Epithelial cell of esophagus (primary cell): ENCODE measurements at regions not wholly inside any gene's neighbourhood (a gene's known extent, or its start where the extent isn't known, plus 50 kb on each side); places are given as distances from the start of the nearest gene placed in this dataset.

Experiments used
- DNase-seq: peaks from one replicate; pipeline ENCODE4 v3.0.0; 2010; ENCODE audit warnings: low read depth
- H3K4me3 ChIP-seq: 2 replicates; pipeline ENCODE4 v1.5.1; 2011; ENCODE audit warnings: mild to moderate bottlenecking, low read length, control low read depth
- TF ChIP-seq, protein P1 (sequence below): IDR thresholded peaks from 2 replicates; pipeline ENCODE4 v1.5.1; 2011; ENCODE audit warnings: low read depth, mild to moderate bottlenecking, low read length, control low read depth, inconsistent platforms; ENCODE audit not compliant: insufficient read depth; ENCODE audit errors: missing control alignments

DNA sequence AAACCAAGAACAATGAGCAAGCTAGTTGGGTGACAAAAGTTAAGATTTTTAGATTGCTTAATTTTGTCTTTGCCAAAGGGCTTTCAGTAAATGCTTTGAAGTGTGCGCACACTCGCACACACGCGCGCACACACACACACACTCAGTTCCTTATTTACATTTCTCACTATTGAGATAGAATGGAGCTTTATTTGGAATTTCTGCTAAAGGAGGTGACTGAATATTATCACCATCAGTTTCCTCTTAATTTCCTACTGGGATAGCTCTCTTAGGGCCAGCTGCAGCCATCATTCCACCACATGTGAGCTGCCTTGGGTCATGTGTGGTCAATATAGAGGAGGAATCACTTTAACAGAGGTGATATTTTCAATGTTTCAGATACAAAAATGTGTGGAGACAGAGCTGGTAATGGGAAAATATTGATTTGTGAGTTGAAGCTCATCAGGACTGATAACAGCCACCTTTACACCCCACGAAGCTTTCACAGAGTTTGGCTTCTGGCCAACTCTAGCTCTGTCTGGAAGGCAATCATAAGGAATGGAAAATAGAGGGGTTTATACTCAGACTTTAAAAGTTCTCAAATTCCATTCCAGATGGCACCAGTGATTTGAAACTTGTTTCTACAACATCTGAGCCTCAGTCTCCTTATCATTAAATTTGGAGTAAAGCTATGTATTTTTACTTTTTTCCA is 99.9 kb downstream of the MACIR start:
- H3K4me3 ChIP-seq, result no peak overlapping the region
- DNase-seq, result no peak
- TF ChIP-seq, protein P1, sequence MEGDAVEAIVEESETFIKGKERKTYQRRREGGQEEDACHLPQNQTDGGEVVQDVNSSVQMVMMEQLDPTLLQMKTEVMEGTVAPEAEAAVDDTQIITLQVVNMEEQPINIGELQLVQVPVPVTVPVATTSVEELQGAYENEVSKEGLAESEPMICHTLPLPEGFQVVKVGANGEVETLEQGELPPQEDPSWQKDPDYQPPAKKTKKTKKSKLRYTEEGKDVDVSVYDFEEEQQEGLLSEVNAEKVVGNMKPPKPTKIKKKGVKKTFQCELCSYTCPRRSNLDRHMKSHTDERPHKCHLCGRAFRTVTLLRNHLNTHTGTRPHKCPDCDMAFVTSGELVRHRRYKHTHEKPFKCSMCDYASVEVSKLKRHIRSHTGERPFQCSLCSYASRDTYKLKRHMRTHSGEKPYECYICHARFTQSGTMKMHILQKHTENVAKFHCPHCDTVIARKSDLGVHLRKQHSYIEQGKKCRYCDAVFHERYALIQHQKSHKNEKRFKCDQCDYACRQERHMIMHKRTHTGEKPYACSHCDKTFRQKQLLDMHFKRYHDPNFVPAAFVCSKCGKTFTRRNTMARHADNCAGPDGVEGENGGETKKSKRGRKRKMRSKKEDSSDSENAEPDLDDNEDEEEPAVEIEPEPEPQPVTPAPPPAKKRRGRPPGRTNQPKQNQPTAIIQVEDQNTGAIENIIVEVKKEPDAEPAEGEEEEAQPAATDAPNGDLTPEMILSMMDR, result no peak

DNA sequence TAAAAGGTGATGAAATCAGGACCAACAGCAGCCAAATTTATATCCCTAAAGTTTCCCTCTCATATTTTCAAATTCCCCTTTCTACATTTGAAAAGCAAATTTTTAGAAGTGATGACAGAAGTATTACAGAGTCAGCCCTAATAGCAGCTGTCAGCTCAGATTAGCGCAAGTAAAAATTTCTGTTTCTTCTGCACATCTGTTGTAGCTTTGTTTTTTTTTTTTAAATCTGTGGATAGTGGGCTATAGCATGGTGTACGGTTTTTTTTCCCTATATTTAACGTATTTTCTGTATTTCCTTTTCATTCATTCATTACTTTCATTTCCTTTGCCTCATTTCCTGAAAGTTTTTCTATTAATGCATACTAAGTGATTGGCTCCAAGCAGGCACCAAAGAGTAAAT is 99.1 kb downstream of the MACIR start:
- DNase-seq, result no peak
- TF ChIP-seq, protein P1, result no peak
- H3K4me3 ChIP-seq, result no peak overlapping the region

DNA sequence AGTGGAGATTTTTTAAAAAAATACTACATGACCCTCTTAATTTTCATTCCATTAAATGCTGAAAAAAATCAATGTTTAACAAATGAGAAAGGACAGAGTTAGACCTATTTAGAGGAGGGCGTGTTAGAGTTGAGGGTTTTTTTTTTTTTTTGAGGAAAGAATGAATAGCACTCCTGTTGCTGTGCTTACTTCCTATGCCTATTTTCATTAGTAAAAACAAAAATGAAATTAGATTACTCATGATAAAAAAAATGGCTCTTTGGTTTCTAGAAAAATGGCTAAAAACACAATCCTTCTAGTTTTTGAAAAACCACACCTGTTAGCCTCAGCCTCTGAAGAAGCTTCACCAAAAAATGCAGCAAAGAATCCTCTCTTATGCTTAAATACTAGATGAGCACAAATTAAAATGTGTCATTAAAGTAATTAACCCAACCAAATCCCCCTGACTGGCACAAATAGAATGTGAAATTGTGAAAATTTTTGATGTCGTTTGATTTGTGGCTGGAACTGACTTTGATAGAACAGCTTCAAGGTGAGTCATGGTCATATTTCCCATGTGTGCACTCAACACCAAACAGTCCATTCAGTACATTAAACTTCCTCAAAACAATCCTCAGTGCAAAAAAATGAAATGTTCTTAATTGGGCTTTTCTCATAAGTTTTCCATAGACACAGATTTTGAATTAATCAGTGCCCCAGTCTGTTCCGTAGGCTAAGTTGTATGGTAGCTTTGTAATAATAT is 98.0 kb downstream of the MACIR start:
- no peak overlapping the region for H3K4me3 ChIP-seq
- DNase-seq, result peak; percentile 8
- TF ChIP-seq, protein P1, result no peak

DNA sequence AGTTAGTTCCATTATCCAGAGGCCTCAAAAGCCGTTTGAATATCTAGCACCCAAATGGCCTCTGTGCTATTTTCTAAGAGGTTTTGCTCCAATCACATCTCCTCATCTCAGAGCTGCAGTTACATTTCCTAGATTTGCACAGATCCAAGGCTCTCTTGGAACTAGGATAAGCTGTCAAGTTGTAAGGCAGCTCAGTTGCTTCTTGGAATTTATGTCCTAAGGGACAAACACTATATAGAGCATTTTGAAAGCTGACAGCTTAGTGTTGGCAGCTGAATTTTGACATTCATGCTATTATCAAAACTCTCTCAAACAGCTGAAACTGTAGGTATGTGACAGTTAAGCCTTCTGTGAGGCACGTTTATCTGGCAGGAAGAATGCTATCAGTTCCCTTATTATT is 97.0 kb downstream of the MACIR start:
- H3K4me3 ChIP-seq, result no peak overlapping the region
- no peak for DNase-seq
- TF ChIP-seq, protein P1, result no peak

DNA sequence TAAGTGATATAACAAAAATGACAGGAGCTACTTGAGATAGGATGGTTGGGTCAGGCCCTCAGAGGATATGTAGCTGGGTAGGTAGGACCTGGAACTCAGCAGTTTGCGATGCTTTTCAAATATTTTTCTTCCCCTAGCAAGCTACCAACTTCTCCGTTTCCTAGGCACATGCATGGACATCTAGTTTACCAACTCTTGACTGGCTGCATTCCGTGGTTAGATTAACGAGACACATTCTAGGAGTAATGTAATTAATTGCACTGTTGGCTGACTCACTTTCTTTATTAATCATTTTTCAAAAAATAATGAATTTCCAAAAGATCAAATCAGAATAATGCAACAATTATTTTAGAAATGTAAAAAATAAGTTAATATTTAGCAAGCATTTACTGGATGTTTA is 95.9 kb downstream of the MACIR start:
- H3K4me3 ChIP-seq, result no peak overlapping the region
- DNase-seq, result no peak
- TF ChIP-seq, protein P1, result no peak

DNA sequence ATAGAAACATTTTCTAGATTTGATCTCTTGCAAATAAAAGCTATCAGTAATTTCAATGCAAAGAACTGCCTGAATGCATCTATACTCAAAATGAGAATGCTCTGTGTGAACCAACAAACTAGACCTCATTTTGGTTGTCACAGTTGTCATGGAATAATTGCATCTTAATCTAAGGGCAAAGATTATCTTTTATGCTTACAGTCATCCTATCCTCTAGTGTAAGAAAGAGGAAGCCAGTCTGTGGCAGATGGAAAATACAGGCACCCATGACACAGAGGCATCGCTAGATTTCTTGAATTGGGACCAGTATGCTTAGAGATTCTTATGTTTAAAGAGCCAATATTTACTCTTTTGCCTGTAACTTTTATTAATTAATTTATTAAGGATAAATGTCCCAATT is 95.0 kb downstream of the MACIR start:
- H3K4me3 ChIP-seq, result no peak overlapping the region
- DNase-seq, result no peak
- TF ChIP-seq, protein P1, result no peak
